A549 (cell line): ENCODE measurements at regions not wholly inside any gene's neighbourhood (a gene's known extent, or its start where the extent isn't known, plus 50 kb on each side); places are given as distances from the start of the nearest gene placed in this dataset.

Experiments
- ATAC-seq, 2 experiments: fragments of 200-7000 bp in 1 of 2; fragments of >200 bp in 1 of 2; cut with Nextera tagmentation in 1 of 2; cut with Tn5 transposase in 1 of 2; 3 replicates each; pipeline versions ENCODE4 v1.8.0 to v1.9.1; 2018 to 2020; ENCODE audit warnings: mild to moderate bottlenecking in 1 of 2, moderate library complexity in 1 of 2
- CTCF ChIA-PET: fragments of 300-600 bp; sonication (Branson Sonifier 250); formaldehyde crosslinking; extraction: SDS; loops from one replicate; lab custom pipeline; 2021; ENCODE audit warnings: antibody characterized with exemption, inconsistent platforms; lab: Yijun Ruan, JAX
- POLR2A ChIA-PET: fragments of 350-600 bp; formaldehyde crosslinking; extraction: SDS; loops from one replicate; lab custom pipeline; 2021; ENCODE audit warnings: antibody characterized with exemption, inconsistent platforms; lab: Yijun Ruan, JAX
- DNase-seq, 2 experiments: peaks; one replicate each; pipeline versions ENCODE4 v3.0.0 to v3.0.0-alpha.2; 2011 to 2016; ENCODE audit warnings: low read depth in 1 of 2, low spot score in 1 of 2
- FAIRE-seq: peaks from 2 replicates; lab custom pipeline; 2011; peaks lifted over from hg19 to GRCh38; lab: Jason Lieb, UNC
- H3K27ac ChIP-seq, 2 experiments: fragments of >200 bp; sonication (Bioruptor Twin); formaldehyde crosslinking; 3 replicates each; pipeline ENCODE4 v1.5.1; 2016 to 2017
- H3K4me1 ChIP-seq: fragments of >200 bp; sonication (Bioruptor Twin); formaldehyde crosslinking; 3 replicates; pipeline ENCODE4 v1.6.1; 2016
- H3K4me2 ChIP-seq: fragments of >200 bp; sonication (Bioruptor Twin); formaldehyde crosslinking; 3 replicates; pipeline ENCODE4 v1.6.1; 2016
- H3K4me3 ChIP-seq: fragments of >200 bp; sonication (Bioruptor Twin); formaldehyde crosslinking; 3 replicates; pipeline ENCODE4 v1.5.1; 2016
- H3K9me3 ChIP-seq: fragments of >200 bp; sonication (Bioruptor Twin); formaldehyde crosslinking; 3 replicates; pipeline ENCODE4 v1.6.1; 2016
- CBX8 ChIP-seq: fragments of 200-600 bp; sonication (generic); IDR thresholded peaks from 2 replicates; pipeline ENCODE4 v1.6.1; 2016
- CHD2 ChIP-seq: fragments of 150-350 bp; IDR thresholded peaks from 2 replicates; pipeline ENCODE4 v1.6.1; 2014; ENCODE audit warnings: low read length; ENCODE audit not compliant: partially characterized antibody
- E2F6 ChIP-seq: IDR thresholded peaks from 2 replicates; pipeline ENCODE4 v1.6.1; 2012; ENCODE audit warnings: low read depth, borderline replicate concordance
- FOSB ChIP-seq: fragments of 250-450 bp; sonication (Bioruptor Pico); IDR thresholded peaks from 2 replicates; pipeline ENCODE4 v1.5.0; 2020; ENCODE audit warnings: mild to moderate bottlenecking, moderate library complexity
- FOSL2 ChIP-seq, 2 experiments: fragments of 450-650 bp in 1 of 2; fragments of >200 bp in 1 of 2; sonication (Bioruptor Twin) in 1 of 2; formaldehyde crosslinking; IDR thresholded peaks; 2 replicates each; pipeline versions ENCODE4 v1.5.0 to v1.6.1; 2016 to 2020; ENCODE audit warnings: mild to moderate bottlenecking in 1 of 2, moderate library complexity in 1 of 2
- JUNB ChIP-seq: fragments of >200 bp; sonication (Bioruptor Twin); formaldehyde crosslinking; IDR thresholded peaks from 2 replicates; pipeline ENCODE4 v1.6.1; 2016
- MAFK ChIP-seq: fragments of 450-650 bp; IDR thresholded peaks from 2 replicates; pipeline ENCODE4 v1.6.1; 2014; ENCODE audit not compliant: partially characterized antibody
- MAZ ChIP-seq: fragments of 150-350 bp; IDR thresholded peaks from 2 replicates; pipeline ENCODE4 v1.6.1; 2014; ENCODE audit warnings: antibody characterized with exemption, low read depth, low read length, borderline replicate concordance
- NFE2L2 ChIP-seq: fragments of 150-350 bp; conservative IDR thresholded peaks from 2 replicates; pipeline ENCODE4 v1.6.1; 2014; ENCODE audit warnings: low read length
- PBX3 ChIP-seq: IDR thresholded peaks from 2 replicates; pipeline ENCODE4 v1.6.1; 2012
- PHF8 ChIP-seq: fragments of 200-600 bp; sonication (generic); IDR thresholded peaks from 2 replicates; pipeline ENCODE4 v1.6.1; 2016; ENCODE audit warnings: low read depth, mild to moderate bottlenecking, antibody characterized with exemption, moderate library complexity, borderline replicate concordance
- POLR2AphosphoS2 ChIP-seq: conservative IDR thresholded peaks from 2 replicates; pipeline ENCODE4 v1.6.1; 2012; ENCODE audit warnings: low read length, improper control_type of control experiment, inconsistent platforms
- RARB ChIP-seq: fragments of 250-450 bp; sonication (Bioruptor Pico); IDR thresholded peaks from 2 replicates; pipeline ENCODE4 v1.8.0; 2021; ENCODE audit warnings: mild to moderate bottlenecking, moderate library complexity
- RCOR1 ChIP-seq: fragments of 150-350 bp; IDR thresholded peaks from 2 replicates; pipeline ENCODE4 v1.6.1; 2014; ENCODE audit warnings: antibody characterized with exemption, low read length, low read depth
- ZNF302 ChIP-seq: fragments of 250-450 bp; sonication (Bioruptor Pico); IDR thresholded peaks from 2 replicates; pipeline ENCODE4 v1.9.0; 2021; ENCODE audit warnings: inconsistent platforms, mild to moderate bottlenecking, moderate library complexity
- ZSCAN20 ChIP-seq: fragments of 250-450 bp; sonication (Bioruptor Pico); IDR thresholded peaks from 2 replicates; pipeline ENCODE4 v1.8.0; 2022; ENCODE audit warnings: mild to moderate bottlenecking, moderate library complexity
- WGBS: methylation state at CpG from one replicate; pipeline ENCODE4 v1.1.6; 2017; ENCODE audit errors: missing lambda C conversion rate; 5-methylcytosine and 5-hydroxymethylcytosine counted together
- TF ChIP-seq, protein P1 (sequence below): fragments of 200-600 bp; sonication (generic); IDR thresholded peaks from 2 replicates; pipeline ENCODE4 v1.6.1; 2016; ENCODE audit warnings: antibody characterized with exemption, mild to moderate bottlenecking, moderate library complexity
- TF ChIP-seq, protein P2 (sequence below): fragments of 450-650 bp; IDR thresholded peaks from 2 replicates; pipeline ENCODE4 v1.6.1; 2014; ENCODE audit warnings: antibody characterized with exemption
- TF ChIP-seq, protein P3 (sequence below): IDR thresholded peaks from 2 replicates; pipeline ENCODE4 v1.6.1; 2012

- Histone ChIP-seq H3K9me3 (no peaks in the 10 kb centered on the region), H3K4me1 (no peaks in the 10 kb centered on the region), H3K4me3 (no peak overlapping the region), H3K4me2 (no peak overlapping the region), H3K27ac (no peak overlapping the region)
- 13% methylated on average over 4 of the region's 4 CpGs for WGBS
- FAIRE-seq (no peak), DNase-seq (no peak), ATAC-seq (no peak)
- TF ChIP-seq CHD2, result no peak
- peak; percentile 61 for TF ChIP-seq MAFK
- no peak for TF ChIP-seq PBX3
- TF ChIP-seq PHF8, result no peak
- ChIA-PET CTCF (no interaction called here), POLR2A (no interaction called here)
Measured at GRCh38 chr2:183552716-183553115, 428.5 kb downstream of the NUP35 start.

- ATAC-seq (no peak), DNase-seq (no peak), FAIRE-seq (no peak)
- H3K4me3 ChIP-seq, result no peak overlapping the region
- no peak overlapping the region for H3K27ac ChIP-seq
- no peaks in the 10 kb centered on the region for H3K9me3 ChIP-seq
- TF ChIP-seq RARB (CRISPR knock-in tag) (no peak), ZSCAN20 (CRISPR knock-in tag) (no peak), CBX8 (no peak), FOSB (CRISPR knock-in tag) (no peak), JUNB (no peak), POLR2AphosphoS2 (no peak), E2F6 (no peak)
- TF ChIP-seq, protein P1, sequence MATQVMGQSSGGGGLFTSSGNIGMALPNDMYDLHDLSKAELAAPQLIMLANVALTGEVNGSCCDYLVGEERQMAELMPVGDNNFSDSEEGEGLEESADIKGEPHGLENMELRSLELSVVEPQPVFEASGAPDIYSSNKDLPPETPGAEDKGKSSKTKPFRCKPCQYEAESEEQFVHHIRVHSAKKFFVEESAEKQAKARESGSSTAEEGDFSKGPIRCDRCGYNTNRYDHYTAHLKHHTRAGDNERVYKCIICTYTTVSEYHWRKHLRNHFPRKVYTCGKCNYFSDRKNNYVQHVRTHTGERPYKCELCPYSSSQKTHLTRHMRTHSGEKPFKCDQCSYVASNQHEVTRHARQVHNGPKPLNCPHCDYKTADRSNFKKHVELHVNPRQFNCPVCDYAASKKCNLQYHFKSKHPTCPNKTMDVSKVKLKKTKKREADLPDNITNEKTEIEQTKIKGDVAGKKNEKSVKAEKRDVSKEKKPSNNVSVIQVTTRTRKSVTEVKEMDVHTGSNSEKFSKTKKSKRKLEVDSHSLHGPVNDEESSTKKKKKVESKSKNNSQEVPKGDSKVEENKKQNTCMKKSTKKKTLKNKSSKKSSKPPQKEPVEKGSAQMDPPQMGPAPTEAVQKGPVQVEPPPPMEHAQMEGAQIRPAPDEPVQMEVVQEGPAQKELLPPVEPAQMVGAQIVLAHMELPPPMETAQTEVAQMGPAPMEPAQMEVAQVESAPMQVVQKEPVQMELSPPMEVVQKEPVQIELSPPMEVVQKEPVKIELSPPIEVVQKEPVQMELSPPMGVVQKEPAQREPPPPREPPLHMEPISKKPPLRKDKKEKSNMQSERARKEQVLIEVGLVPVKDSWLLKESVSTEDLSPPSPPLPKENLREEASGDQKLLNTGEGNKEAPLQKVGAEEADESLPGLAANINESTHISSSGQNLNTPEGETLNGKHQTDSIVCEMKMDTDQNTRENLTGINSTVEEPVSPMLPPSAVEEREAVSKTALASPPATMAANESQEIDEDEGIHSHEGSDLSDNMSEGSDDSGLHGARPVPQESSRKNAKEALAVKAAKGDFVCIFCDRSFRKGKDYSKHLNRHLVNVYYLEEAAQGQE, result no peak
- TF ChIP-seq, protein P2, sequence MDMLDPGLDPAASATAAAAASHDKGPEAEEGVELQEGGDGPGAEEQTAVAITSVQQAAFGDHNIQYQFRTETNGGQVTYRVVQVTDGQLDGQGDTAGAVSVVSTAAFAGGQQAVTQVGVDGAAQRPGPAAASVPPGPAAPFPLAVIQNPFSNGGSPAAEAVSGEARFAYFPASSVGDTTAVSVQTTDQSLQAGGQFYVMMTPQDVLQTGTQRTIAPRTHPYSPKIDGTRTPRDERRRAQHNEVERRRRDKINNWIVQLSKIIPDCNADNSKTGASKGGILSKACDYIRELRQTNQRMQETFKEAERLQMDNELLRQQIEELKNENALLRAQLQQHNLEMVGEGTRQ, result no peak
- CTCF ChIA-PET, result no interaction called here
- POLR2A ChIA-PET, result no interaction called here
- no peak overlapping the region for H3K4me2 ChIP-seq
- no peaks in the 10 kb centered on the region for H3K4me1 ChIP-seq
Measured at GRCh38 chr2:183564726-183565125, 440.5 kb downstream of the NUP35 start.

DNA sequence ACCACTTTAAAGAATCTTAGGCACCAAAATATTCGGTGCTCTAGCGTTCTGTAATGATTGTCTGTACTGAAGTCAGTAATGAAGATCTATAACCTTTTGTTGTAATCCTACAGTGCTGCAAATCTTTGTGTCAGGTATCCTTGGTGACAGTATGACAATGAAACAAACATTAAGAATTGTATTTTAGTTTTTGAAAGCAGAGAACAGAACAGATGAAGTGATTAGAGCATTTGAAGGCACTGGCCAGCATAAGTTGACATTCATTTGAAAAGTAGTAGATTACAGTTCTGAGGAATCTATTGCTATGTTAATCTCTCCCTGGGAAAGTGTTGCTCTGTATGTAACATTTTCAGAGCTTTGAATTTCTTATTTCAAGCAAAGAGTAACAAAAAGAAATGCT is 451.2 kb downstream of the NUP35 start:
- no peak for ATAC-seq
- Histone ChIP-seq H3K4me2 (no peak overlapping the region), H3K27ac (no peak overlapping the region), H3K9me3 (no peaks in the 10 kb centered on the region), H3K4me1 (no peaks in the 10 kb centered on the region), H3K4me3 (no peak overlapping the region)
- ChIA-PET POLR2A (no interaction called here), CTCF (no interaction called here)
- WGBS, result 9% methylated on average over 2 of the region's 2 CpGs
- no peak for TF ChIP-seq CBX8
- TF ChIP-seq NFE2L2, result no peak
- TF ChIP-seq ZNF302 (CRISPR knock-in tag), result no peak
- TF ChIP-seq FOSL2 (IDR thresholded peaks at IDR 0.05), result no peak
- no peak for TF ChIP-seq FOSL2 (CRISPR knock-in tag; IDR thresholded peaks at IDR 0.05)
- no peak for TF ChIP-seq MAZ
- TF ChIP-seq, protein P2, result no peak
- no peak for TF ChIP-seq POLR2AphosphoS2
- no peak for TF ChIP-seq RCOR1
- TF ChIP-seq, protein P3, sequence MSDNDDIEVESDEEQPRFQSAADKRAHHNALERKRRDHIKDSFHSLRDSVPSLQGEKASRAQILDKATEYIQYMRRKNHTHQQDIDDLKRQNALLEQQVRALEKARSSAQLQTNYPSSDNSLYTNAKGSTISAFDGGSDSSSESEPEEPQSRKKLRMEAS, result no peak
- no peak for DNase-seq
- FAIRE-seq, result no peak
